GM20000 (cell line): ENCODE measurements at regions not wholly inside any gene's neighbourhood (a gene's known extent, or its start where the extent isn't known, plus 50 kb on each side); places are given as distances from the start of the nearest gene placed in this dataset.

ENCODE experiments used
- DNase-seq: peaks from one replicate; pipeline ENCODE4 v3.0.0; 2012; ENCODE audit warnings: low spot score
- TF ChIP-seq, protein P1 (sequence below): IDR thresholded peaks from 2 replicates; pipeline ENCODE4 v1.5.1; 2012; ENCODE audit warnings: mild to moderate bottlenecking, control low read depth; ENCODE audit errors: extremely low read depth, missing control alignments

DNA sequence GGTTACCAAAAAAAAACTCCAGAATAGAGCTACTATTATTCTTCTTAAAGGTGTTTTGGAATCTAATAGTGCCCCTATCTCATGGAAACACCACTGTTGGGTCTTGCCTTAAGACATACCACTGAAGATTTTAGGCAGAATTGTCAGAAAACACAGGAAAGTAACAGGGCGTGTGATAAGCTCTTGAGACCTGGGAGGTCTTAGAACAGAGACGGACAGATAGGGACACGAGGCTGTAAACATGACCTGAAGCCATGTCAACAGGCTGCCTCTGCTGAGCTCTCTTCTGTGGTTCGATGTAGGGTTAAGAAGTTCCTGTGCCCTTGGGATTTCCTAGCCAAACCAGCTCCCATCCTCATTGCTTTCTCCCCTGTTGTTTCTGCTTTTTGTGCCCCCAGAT, 69.3 kb downstream of the CTSL start:
- TF ChIP-seq, protein P1, sequence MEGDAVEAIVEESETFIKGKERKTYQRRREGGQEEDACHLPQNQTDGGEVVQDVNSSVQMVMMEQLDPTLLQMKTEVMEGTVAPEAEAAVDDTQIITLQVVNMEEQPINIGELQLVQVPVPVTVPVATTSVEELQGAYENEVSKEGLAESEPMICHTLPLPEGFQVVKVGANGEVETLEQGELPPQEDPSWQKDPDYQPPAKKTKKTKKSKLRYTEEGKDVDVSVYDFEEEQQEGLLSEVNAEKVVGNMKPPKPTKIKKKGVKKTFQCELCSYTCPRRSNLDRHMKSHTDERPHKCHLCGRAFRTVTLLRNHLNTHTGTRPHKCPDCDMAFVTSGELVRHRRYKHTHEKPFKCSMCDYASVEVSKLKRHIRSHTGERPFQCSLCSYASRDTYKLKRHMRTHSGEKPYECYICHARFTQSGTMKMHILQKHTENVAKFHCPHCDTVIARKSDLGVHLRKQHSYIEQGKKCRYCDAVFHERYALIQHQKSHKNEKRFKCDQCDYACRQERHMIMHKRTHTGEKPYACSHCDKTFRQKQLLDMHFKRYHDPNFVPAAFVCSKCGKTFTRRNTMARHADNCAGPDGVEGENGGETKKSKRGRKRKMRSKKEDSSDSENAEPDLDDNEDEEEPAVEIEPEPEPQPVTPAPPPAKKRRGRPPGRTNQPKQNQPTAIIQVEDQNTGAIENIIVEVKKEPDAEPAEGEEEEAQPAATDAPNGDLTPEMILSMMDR = no peak
- DNase-seq = no peak

DNA sequence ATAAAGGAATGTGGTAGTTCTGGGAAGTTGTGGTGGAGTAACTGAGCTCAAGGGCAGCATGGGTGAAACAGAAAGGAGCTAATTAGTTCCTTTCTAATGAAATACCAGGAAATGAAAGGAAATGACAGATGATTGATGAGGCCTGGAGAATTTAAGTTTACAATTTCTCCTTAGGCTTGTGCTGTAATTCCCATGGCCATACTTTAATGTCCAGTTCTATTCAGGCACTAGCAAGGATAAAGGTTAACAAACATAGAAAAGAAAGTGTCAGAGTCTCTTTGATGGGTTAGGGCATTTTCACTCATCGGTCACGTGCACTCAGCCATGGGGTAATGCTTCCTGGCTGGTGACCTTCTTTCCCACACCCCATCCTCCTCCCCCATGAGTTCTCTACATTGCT, 70.3 kb downstream of the CTSL start:
- no peak for DNase-seq
- TF ChIP-seq, protein P1 = no peak

DNA sequence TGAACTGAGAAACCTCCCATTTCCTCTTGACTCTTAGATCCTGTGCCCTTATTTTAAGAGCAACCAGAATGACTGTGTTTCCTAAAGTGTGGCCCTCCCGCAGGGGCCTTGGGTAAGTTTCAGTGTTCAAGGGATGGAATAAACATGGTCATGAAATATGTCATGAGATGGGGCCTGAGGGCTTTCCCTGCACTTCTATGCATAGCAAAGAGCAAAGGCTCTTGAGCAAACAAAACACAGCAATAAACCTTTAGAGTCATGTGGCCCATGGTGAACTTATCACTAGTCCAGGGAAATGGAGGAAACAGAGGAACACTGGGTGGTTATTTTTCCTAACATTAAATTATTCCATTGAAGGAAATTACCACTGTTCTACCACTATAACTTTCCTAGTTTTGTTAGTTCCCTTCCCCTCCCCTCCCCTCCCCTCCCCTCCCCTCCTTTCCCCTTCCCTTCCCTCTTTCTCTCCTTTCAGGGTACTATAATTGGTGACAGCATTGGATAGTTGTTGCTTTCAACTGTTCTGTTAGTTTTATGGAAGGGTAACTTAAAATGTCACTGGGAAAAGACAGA, 72.4 kb downstream of the CTSL start:
- DNase-seq = no peak
- TF ChIP-seq, protein P1 = no peak

DNA sequence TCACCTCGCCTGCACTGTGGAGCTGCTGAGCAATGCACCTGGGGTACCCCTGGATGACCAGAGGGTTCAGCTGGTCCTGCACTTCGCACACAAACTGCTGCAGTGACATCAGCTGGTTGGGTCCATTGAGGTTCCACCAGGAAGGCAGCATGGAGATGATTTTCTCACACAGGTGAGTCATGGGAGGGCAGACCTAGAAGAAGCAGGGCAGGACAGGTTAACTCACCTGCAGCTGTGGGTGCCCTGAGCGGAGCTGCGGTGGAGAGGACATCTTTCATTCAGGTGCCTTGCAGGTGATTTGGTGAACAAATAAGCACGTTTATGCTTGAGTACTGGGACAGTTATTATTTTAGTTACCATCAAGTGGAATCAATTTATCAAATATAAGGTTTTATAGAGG, 73.6 kb downstream of the CTSL start:
- TF ChIP-seq, protein P1 = no peak
- DNase-seq = no peak

- TF ChIP-seq, protein P1 = no peak
- DNase-seq = no peak
Measured at GRCh38 chr9:87800456-87800855, 74.5 kb downstream of the CTSL start.

DNA sequence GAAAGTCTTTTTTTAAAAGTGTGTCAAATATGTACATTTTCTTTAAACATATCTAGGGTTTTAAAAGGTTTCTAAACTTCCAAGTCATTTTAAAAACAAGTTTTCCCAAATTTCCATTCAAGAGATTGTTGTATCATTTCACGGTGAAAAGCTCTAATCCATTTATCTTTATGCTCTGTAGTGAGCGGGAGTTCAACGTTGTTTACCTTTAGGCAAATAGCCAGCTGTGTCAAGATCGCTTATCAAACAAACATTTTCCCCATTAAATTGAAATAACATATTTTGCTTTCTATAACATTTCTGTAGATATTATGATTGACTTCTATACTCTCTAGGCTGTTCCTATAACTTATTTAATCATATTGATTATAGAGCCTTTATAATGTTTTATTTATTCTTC, 75.1 kb downstream of the CTSL start:
- DNase-seq = no peak
- TF ChIP-seq, protein P1 = no peak

- TF ChIP-seq, protein P1 = no peak
- DNase-seq = no peak
Measured at GRCh38 chr9:87803166-87803565, 77.2 kb downstream of the CTSL start.
